ENCODE measurements at regions not wholly inside any gene's neighbourhood (a gene's known extent, or its start where the extent isn't known, plus 50 kb on each side); places are given as distances from the start of the nearest gene placed in this dataset.
A peak's percentile ranks its signal among the peaks of the same experiment; 100 is the strongest.

- Mint-ChIP-seq H3K36me3 (ENCODE audit: low read depth, unreplicated experiment) (peaks cover 3% of the 10 kb centered on the region), H3K9me3 (ENCODE audit: unreplicated experiment) (peaks cover 13% of the 10 kb centered on the region), H3K4me1 (ENCODE audit: low read depth, unreplicated experiment) (peaks cover 21% of the 10 kb centered on the region), H3K4me3 (ENCODE audit: unreplicated experiment) (peak overlapping the region; percentile 45), H3K27ac (ENCODE audit: unreplicated experiment) (peak overlapping the region; percentile 86), H3K27me3 (ENCODE audit: low read depth, unreplicated experiment) (peaks cover 27% of the 10 kb centered on the region)
- Histone ChIP-seq H3K4me3 (ENCODE audit: insufficient read depth, low read depth, low read length) (peak overlapping the region; percentile 65), H3K79me2 (ENCODE audit: insufficient read depth, low read length) (no peaks in the 10 kb centered on the region), H3K4me1 (ENCODE audit: insufficient read depth, low read length) (peaks cover 9% of the 10 kb centered on the region), H2AFZ (ENCODE audit: low read depth, low read length) (peak overlapping the region; percentile 84), H4K20me1 (ENCODE audit: insufficient read depth, low read length) (no peaks in the 10 kb centered on the region), H3K4me2 (ENCODE audit: low read length) (peak overlapping the region; percentile 90), H3K36me3 (ENCODE audit: insufficient read depth, low read length) (no peaks in the 10 kb centered on the region), H3K9me3 (ENCODE audit: insufficient read depth, low read depth, low read length) (no peaks in the 10 kb centered on the region), H3K27me3 (ENCODE audit: insufficient read depth, low read length) (peaks cover 69% of the 10 kb centered on the region), H3K9ac (ENCODE audit: low read length) (peak overlapping the region; percentile 77), H3K27ac (ENCODE audit: low read depth, low read length) (peak overlapping the region; percentile 75)
- TF ChIP-seq EZH2 (IDR thresholded peaks at IDR 0.05; ENCODE audit: insufficient read depth, low read length) (no peak), CTCF (IDR thresholded peaks at IDR 0.05; ENCODE audit: insufficient read depth, low read depth, low read length) (no peak)
- FAIRE-seq (peak; percentile 68), DNase-seq (ENCODE audit: low read depth) (no peak)
Measured at GRCh38 chr7:25855854-25856782, 295.9 kb upstream of the NFE2L3 start.

GRCh38 chr7:25857376-25858067 is 294.5 kb upstream of the NFE2L3 start:
- Histone ChIP-seq H3K4me3 (ENCODE audit: insufficient read depth, low read depth, low read length) (peak overlapping the region; percentile 65), H3K27ac (ENCODE audit: low read depth, low read length) (no peak overlapping the region), H3K4me1 (ENCODE audit: insufficient read depth, low read length) (peaks cover 9% of the 10 kb centered on the region), H3K36me3 (ENCODE audit: insufficient read depth, low read length) (no peaks in the 10 kb centered on the region), H4K20me1 (ENCODE audit: insufficient read depth, low read length) (no peaks in the 10 kb centered on the region), H3K9me3 (ENCODE audit: insufficient read depth, low read depth, low read length) (no peaks in the 10 kb centered on the region), H2AFZ (ENCODE audit: low read depth, low read length) (peak overlapping the region; percentile 84), H3K9ac (ENCODE audit: low read length) (peak overlapping the region; percentile 77), H3K4me2 (ENCODE audit: low read length) (peak overlapping the region; percentile 90), H3K79me2 (ENCODE audit: insufficient read depth, low read length) (no peaks in the 10 kb centered on the region), H3K27me3 (ENCODE audit: insufficient read depth, low read length) (peaks cover 71% of the 10 kb centered on the region)
- Mint-ChIP-seq H3K4me3 (ENCODE audit: unreplicated experiment) (no peak overlapping the region), H3K27me3 (ENCODE audit: low read depth, unreplicated experiment) (peaks cover 35% of the 10 kb centered on the region), H3K36me3 (ENCODE audit: low read depth, unreplicated experiment) (peaks cover 3% of the 10 kb centered on the region), H3K9me3 (ENCODE audit: unreplicated experiment) (peaks cover 13% of the 10 kb centered on the region), H3K4me1 (ENCODE audit: low read depth, unreplicated experiment) (peaks cover 12% of the 10 kb centered on the region), H3K27ac (ENCODE audit: unreplicated experiment) (no peak overlapping the region)
- DNase-seq (ENCODE audit: low read depth) (no peak), FAIRE-seq (no peak)
- TF ChIP-seq CTCF (IDR thresholded peaks at IDR 0.05; ENCODE audit: insufficient read depth, low read depth, low read length) (no peak), EZH2 (IDR thresholded peaks at IDR 0.05; ENCODE audit: insufficient read depth, low read length) (no peak)

All from astrocyte (in vitro differentiated cells and primary cell).